HG02798 (cell line): ENCODE measurements at regions not wholly inside any gene's neighbourhood (a gene's known extent, or its start where the extent isn't known, plus 50 kb on each side); places are given as distances from the start of the nearest gene placed in this dataset.
A peak's percentile ranks its signal among the peaks of the same experiment; 100 is the strongest.

Experiments used
- ATAC-seq: cut with Tn5 transposase; IDR thresholded peaks from one replicate; pipeline ENCODE4 v1.9.1; 2021; ENCODE audit warnings: mild to moderate bottlenecking; ENCODE audit not compliant: unreplicated experiment, poor library complexity

DNA sequence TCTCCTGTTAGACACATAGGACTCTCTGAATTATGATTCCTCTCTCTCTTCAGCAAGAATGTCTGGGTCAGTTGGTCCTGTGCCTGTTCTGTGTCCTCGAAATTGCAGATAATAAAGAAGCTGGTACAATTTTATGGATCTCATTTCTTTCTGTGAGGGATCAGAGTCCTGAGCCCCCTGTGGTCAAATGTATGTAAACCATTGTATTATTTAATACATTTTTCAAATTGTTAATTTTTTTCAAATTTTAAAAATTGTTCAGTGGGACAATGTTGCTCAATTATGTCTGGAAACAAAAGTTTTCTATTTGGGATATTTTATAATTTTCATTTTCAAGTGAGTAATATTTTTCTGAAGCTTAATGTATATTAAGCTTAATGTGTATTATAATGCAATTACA, 513.5 kb downstream of the CCER1 start:
- no peak for ATAC-seq

DNA sequence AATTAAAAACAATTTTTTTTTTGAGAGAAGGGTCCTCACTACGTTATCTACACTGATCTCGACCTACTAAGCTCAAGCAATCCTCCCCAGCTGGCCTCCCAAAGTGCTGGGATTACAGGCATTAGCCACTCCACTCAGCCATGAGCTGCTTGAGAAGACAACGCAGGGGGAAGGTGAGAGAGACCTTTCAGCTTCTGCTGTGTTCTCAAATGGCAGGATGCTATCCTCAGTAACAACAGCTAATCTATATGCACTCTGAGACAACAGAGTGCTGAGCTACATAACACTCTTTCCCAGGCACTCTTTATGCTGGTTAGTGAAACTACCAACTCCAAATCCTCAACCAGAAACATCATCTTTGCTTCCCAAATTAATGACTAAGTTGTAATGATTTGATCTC, 526.1 kb downstream of the CCER1 start:
- ATAC-seq = no peak

DNA sequence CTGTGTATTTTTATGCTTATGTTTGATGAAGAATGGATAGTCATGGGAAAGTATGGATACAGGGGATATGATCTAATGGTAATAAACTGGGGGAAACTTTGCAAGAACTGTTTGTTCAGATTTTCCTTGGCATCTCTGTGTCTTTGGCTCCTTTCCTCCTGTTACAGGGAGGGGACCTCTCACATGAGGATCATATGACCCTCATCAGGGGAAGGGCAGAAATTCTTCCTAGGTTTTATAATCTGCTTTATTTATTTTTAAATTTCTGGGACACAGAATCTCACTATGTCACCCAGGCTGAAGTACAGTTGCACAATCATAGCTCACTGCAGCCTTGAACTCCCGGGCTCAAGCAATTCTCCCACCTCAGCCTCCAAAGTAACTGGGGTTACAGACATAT, 526.5 kb downstream of the CCER1 start:
- no peak for ATAC-seq

DNA sequence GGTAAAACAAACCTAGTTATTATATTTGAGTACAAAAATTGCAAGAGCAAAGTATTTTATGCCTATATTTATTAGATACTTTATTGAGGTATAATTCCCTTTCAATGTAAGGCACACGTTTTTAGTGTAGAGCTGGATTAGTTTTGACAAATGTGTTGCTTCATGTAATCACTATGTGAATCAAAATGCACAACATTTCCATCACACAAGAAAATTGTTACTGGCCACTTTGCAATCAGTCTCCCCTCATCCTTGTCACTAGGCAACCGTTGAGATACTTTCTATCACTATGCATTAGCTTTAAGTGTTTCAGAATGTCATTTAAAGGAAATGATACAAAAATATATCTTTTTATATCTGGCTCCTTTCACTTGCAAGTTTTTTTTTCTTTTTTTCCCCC, 531.0 kb downstream of the CCER1 start:
- no peak for ATAC-seq

DNA sequence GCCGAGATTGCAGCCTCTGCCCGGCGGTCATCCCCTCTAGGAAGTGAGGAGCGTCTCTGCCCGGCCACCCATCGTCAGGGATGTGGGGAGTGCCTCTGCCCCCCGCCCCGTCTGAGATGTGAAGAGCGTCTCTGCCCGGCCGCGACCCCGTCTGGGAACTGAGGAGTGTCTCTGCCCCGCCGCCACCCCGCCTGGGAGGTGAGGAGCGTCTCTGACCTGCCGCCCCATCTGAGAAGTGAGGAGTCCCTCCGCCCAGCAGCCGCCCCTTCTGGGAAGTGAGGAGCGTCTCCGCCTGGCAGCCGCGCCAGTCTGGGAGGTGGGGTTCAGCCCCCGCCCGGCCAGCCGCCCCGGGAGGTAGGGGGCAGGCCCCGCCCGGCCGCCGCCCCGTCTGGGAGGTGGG, 544.0 kb downstream of the CCER1 start:
- no peak for ATAC-seq

DNA sequence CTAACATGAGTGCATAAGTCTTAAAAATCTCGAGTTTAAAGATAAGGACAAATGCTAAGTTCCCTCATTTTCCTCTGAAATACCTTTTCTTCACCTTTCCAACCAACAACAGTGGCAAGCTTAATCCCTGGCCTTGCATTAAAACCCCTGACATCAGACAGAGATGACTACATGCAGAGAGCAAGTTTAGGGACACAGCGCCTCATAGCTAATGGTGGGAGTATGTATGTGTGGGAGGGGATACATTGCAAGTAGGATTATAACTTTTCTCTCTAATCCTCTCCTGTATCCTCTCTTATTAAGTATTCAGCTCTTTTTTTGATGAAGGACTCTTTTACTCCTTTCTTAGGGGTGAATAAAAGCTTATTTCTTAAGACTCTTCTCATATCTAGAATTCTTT, 547.1 kb downstream of the CCER1 start:
- ATAC-seq = no peak

DNA sequence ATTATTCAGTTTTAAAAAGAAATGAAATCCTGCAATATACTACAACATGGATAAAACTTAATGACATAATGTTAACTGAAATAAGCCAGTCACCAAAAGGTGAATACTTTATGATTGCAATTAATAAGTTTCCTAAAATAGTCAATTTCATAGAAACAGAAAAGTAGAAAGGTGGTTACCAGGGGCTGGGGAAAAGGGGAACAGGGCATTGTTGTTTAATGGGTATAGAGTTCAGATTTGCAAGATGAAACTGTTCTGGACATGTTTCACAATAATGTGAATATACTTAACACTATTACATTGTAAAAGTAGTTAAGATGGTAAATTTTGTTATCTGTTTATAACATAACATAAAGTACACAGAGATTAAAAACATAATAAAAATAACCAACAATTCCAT, 550.9 kb downstream of the CCER1 start:
- ATAC-seq = peak; percentile 64

DNA sequence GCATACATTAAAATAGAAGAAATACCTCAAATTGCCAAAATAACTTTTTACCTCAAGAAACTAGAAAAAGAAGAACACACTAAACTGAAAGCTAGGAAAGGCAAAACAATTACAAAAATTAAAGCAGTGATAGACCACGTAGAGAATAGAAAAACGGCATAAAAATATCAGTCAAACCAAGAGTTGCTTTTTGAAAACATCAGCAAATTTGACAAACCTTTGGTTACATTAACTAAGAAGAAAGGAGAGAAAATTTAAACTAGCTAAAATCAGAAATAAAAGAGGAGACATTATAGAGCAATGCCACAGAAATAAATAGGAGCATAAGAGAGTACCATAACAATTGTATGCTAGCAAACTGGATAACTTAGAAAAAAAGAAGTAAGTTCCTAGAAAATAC, 553.8 kb downstream of the CCER1 start:
- ATAC-seq = no peak

DNA sequence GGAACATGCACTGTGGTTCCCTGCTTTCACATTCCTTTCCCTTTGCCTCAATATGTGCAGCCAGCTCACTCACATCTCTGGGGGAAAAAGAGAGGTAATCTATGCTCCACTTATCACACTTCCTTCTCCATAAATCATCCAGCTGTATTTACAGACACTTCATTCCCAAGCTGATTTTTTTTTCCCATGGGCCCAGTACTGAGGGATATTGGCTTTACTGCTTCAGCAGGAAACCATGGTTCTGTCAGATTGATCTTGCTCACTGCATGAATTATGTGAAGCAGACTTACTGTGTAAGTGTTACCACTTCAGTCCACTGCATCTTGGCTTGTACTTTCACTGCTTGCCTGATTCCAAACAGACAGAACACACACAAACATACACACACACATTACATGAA, 555.6 kb downstream of the CCER1 start:
- no peak for ATAC-seq

DNA sequence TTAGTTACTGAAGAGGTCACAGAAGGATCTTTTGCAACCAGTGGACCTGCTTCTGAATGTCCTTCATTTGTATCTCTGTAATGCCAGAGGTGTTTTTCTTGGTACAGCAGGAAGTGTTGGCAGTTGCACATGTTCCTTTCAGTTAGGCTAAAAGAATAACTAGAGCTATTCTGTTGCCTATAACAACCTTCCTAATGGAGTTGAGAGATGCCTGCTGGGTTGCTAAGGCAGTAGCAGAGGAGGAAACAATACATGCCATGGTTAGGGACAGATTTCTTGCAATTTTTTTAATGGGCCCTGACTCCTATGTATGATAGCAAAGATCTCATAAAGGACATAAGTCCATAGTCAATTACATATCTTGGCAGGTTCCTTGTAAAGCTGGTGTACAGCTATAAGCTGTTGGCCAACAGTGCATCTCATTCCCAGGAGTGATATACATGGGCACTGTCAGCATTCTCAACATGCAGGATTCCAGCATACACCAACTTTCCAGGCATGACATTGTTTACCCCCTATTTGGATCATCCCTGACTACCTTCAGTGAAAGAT, 556.6 kb downstream of the CCER1 start:
- ATAC-seq = no peak

DNA sequence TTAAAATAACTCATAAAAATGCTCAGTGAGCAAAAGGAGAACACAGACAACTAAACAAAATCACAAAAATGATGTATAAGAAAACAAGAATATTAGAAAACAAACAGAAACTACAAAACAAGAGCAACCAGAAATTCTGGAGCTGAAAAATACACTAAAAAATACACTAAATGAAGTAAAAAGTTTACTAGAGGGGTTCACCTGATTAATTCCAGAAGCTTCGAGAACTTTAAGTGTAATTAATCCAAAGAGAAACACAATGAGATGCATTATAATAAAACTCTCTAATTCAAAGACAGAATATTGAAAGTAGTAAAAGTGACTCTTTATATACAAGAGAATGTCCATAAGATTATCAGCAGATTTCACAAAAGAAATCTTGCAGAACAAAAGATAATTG, 558.4 kb downstream of the CCER1 start:
- ATAC-seq = no peak

DNA sequence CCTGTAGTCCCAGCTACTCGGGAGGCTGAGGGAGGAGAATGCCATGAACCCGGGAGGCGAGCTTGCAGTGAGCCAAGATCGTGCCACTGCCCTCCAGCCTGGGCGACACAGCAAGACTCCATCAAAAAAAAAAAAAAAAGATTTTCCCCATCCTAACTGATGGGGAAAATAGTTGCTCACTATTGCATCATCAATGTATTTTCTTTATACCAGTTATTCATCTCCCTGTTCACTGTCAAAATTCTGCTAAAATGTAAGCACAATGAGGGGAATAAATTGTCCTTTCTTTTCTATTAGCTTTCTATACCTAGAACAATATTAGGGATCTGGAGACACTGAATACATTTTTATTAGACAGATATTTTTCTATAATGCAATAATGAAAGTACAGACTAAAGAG, 561.3 kb downstream of the CCER1 start:
- ATAC-seq = no peak

DNA sequence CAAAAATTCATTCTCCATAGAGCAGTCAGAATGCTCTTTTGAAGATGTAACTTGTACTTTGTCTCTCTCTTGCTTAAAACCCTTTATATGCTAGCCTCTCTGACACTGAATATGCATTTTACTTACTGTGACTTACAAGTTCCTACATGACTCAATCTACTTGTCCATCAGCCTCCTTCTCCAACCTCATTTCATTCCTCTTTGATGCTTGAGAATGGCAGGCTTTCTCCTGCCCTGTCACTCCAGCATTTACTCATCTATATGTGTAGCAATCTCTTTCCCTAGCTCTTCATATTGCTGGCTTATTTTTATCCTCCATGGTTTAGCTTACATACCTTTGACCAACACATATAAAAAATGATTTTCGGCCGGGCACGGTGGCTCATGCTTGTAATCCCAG, 561.9 kb downstream of the CCER1 start:
- no peak for ATAC-seq

DNA sequence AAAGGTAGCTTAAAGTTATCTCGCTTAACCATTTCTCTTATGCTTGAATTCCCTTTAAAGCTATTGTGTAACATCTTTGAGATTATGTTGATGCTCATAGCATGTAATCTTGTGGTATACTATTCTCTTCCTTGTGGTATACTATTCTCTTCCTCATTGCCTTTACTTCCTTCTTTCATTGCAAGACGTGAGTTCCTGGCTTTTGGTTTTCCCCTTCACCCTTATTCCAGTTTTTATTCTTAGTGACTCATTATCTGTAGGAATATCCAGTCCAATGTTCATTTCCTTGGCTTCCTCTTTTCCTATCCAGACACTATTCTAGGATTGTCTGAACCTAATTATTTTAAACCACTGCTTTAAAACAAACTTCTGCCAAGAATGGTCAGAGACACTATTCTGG, 564.0 kb downstream of the CCER1 start:
- no peak for ATAC-seq

DNA sequence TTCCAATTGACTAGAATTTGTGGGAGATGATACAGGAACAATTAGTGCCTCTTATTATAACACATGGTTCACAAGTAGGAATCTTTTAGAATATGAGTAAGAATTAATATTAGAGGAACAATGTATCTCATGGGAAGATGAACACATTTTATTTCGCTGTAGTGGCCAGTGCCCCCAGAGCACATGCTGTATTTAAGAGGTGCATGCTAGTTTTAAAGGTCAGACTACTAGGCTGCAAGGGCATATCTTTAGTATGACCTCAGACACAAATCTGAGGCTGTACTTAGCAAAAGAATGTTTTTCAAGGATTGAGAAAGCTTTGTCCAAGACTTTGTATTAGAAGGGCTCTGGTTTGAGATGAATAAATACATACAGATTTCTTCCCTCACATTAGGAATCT, 586.9 kb downstream of the CCER1 start:
- no peak for ATAC-seq

DNA sequence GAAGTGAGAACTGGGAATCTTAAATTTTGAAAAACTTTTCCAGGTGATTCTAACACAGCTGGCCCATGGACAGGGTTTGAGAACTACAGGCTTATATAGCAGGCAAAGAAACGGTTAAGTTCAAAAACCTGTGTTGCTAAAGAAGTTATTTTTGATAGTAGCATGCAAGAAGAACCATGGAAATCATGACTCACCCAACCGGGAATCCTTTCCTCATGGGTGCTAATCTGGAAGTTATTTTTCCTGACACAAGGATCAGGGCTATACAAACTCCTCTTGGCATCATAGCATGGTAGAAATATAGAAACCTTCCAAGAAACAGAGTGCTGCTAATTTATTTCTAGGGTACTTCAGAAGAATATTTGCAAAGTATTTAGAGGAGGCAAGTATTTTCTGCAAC, 588.7 kb downstream of the CCER1 start:
- ATAC-seq = no peak

DNA sequence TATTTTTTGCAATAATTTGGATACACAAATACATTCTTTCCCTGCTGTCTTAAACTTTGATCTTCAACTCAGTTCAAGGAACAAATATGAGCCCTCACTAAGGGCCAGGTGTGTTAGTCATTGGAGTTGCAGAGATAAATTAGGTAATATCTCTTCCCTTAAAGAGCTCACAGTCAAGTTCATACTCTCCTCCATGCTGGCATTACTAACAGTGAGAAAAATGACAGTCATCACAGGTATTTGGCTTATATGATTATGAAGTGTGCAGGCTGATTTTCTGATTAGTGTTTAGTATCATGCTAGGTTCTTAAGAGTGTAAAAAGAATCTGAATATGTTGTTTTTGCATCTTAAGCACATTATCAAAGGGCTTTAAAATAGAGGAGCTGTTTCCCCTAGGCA, 594.7 kb downstream of the CCER1 start:
- no peak for ATAC-seq

DNA sequence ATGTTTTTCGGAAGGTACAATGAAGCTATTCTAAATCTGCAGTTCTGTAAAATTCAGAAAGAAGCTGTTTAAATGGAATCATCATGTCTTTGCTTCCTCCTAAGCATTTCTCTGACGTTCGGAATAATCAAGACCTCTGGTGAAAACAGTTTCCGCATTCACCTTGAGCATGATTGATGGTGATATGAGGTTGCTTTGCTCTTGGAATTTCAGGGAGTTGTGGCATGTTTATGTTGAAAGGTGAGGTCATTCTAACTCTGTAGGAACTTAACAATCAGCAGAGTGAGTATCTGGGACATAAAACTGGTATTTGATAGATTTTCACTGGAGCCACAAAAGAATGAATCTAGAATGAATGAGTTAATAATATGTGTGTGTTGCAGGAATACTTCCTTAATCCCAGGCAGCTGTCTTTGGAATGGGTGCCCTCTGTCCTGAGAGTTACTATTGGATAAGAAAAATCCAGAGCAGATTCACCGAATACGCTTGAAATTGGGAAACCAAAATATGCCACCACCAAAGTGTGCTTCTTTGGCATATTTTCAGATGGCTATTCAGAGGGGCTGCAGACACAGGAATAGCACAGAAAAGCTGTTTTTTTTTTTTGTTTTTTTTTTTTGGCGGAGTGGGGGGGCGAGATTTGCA, 599.1 kb downstream of the CCER1 start:
- ATAC-seq = no peak

DNA sequence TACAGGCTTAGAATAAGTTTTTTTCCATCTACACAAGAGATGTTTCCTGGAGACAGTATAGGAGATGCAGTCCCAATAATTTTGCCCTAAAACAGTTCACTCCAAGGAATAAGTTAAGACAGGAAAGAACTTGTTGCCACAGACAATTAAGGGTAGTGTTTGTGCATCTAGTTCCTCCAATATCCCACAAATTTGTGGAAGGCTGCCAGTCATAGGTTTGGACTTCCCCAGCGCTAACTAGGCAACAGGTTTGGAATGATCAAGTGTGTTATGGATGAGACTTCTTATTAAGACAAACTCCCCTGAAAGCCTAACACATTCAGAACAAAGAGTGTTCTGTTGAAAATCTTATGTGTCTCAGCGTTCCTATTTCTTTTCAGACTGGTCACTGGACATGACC, 611.0 kb downstream of the CCER1 start:
- ATAC-seq = no peak

DNA sequence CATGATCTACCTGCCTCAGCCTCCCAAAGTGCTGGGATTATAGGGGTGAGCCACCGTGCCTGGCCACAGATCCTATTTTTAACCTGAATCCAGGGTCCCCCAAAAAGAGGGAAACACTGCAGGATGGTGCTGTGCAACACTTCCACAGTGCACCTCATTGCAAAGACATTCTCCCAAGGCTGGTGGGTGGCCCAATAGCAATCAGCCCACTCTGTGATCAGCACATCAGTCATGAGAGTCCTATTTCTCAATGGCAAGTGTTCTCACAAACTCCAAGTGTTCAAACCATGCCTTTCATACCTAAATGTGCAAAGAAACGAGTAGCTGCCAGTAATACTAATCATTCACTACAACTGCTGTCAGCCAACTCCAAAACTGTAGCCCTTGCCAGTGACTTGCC, 612.9 kb downstream of the CCER1 start:
- ATAC-seq = no peak

DNA sequence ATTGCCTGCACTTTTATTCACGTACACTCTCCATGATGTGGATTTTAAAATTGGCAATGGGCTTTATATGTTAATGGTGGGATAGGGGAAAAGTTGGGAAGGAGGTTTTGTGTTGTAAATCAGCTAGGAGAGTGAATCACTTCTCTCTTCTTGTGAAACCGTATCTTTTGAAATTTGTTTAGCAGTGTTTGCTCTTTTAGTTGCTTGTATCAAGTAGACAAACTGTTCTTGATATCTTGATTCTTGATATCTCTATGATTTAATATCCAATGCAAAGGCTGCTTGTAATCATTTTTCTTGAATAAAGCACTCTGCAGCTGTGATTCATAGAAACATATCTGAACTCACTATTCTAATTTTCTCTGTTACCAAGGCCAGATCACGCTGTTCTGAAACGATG, 615.1 kb downstream of the CCER1 start:
- ATAC-seq = no peak

DNA sequence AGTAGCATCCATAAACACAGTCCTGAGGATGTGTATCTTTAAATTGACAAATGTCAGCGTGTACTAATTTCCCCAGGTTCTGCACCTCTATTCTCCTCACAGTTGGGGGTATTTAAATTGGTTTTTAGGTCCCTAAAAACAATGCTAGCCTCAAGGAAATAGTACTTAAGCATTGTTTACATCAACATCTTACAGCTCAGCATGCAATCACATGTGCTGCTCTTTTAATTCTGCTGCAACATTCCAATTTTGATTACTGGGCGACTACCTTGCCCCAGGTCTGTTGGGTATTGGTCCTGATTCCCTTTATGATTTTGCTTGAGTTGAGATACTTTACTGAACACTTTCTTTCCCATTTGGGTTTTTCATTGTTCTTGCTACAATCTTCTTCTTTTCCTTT, 616.6 kb downstream of the CCER1 start:
- no peak for ATAC-seq

DNA sequence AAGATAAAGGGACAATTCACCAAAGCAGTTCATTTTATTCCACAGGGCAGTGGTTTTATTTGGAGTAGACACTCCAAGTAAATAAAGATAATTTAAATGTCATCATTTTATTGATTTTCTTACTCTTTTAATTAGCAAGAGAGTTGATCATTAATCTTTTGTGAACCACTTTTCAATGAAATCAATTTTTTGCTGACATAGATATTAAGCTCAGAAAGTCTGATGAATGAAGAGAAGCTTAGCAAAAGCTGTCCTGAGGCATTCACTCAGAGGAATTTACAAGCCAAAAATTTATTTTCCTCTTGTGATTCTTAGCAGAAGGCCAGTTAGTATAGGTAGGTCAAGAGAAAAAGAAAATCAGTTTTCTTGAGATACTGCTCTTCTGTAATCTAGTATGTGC, 618.0 kb downstream of the CCER1 start:
- no peak for ATAC-seq
